RWPE1 (cell line): ENCODE measurements at regions not wholly inside any gene's neighbourhood (a gene's known extent, or its start where the extent isn't known, plus 50 kb on each side); places are given as distances from the start of the nearest gene placed in this dataset.

ENCODE experiments used
- CTCF ChIA-PET: fragments of 350-600 bp; sonication (Branson Sonifier 250); formaldehyde crosslinking; extraction: SDS; loops from one replicate; lab custom pipeline; 2021; lab: Yijun Ruan, JAX
- POLR2A ChIA-PET: fragments of 400-600 bp; formaldehyde crosslinking; extraction: SDS; loops from one replicate; lab custom pipeline; 2020; ENCODE audit warnings: antibody characterized with exemption; ENCODE audit not compliant: low non-redundant PET; lab: Yijun Ruan, JAX
- DNase-seq: peaks from one replicate; pipeline ENCODE4 v3.0.0; 2012; ENCODE audit warnings: low spot score
- H3K27ac ChIP-seq: fragments of 450-650 bp; 2 replicates; pipeline ENCODE4 v1.5.1; 2017
- TF ChIP-seq, protein P1 (sequence below): fragments of 450-650 bp; conservative IDR thresholded peaks from 2 replicates; pipeline ENCODE4 v1.5.1; 2017; ENCODE audit warnings: low read depth, mild to moderate bottlenecking

DNA sequence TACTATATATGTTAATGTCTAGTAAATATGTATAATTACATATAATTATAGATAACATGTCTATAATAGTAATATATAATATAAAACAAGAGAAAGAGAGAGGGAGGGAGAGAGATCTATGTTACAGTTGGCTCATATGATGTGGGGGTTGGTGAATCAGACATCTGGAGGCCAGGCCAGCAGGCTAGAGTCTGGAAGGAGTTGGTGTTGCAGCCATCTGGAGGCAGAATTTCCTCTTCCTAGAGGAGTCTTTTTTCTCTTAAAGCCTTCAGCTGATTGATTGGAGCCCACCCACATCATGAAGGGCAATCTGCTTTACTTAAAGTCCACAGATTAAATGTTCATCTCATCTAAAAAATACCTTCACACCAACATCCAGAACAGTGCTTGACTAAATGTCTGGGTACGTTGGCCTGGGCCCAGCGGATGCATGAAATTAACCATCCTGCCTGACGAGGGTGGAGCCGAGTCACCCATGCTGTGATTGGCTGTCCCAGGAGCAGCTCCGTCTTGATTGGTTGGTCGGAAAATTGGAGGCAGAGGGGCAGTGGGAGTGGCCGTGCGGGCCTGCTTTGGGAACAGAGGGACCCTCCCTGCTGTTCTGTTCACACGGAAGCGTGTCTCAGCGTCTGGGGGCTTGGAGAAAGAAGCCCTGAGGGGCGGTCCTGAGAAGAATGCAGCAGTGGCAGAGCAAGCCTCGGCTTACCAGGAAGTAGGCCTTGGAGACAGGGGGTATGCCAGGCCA lies 392.4 kb downstream of the QKI start:
- POLR2A ChIA-PET, result no interaction called here
- CTCF ChIA-PET, result no interaction called here
- no peak overlapping the region for H3K27ac ChIP-seq
- TF ChIP-seq, protein P1, sequence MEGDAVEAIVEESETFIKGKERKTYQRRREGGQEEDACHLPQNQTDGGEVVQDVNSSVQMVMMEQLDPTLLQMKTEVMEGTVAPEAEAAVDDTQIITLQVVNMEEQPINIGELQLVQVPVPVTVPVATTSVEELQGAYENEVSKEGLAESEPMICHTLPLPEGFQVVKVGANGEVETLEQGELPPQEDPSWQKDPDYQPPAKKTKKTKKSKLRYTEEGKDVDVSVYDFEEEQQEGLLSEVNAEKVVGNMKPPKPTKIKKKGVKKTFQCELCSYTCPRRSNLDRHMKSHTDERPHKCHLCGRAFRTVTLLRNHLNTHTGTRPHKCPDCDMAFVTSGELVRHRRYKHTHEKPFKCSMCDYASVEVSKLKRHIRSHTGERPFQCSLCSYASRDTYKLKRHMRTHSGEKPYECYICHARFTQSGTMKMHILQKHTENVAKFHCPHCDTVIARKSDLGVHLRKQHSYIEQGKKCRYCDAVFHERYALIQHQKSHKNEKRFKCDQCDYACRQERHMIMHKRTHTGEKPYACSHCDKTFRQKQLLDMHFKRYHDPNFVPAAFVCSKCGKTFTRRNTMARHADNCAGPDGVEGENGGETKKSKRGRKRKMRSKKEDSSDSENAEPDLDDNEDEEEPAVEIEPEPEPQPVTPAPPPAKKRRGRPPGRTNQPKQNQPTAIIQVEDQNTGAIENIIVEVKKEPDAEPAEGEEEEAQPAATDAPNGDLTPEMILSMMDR, result no peak
- no peak for DNase-seq

DNA sequence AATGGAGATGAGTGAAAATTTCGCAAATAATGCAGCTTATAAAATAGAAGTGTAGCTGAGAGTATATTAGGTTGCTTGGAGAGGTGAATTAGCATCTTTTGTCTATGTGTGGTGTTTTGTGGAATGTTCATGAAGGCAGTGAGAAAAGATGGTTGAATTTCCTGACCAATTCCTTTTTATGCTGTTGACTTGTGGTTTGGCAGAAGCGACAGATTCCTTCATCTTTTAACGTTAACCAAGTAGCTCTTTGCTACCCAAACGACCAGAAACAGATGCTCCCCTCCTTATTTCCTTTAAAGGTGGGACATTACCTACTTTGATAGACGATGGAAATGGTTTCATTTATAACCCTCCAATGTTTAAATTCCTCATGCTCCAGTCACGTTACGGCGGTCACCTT lies 390.5 kb downstream of the QKI start:
- DNase-seq, result no peak
- POLR2A ChIA-PET, result no interaction called here
- TF ChIP-seq, protein P1, result no peak
- no peak overlapping the region for H3K27ac ChIP-seq
- CTCF ChIA-PET, result no interaction called here

DNA sequence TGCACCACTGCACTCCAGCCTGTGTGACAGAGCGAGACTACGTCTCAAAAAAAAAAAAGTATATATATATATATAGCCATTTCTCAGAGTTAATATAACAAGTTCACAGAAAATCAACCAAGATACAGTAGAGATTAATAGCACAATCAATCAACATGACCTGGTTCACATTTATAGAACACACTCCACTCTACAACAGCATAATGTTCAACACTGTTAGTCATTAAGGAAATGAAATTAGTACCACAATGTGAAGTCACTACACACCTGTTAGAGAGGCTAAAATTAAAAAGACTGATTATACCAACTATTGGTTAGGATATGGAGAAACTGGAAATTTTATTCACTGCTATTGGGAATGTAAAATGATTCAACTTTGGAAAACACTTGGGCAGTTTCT lies 387.7 kb downstream of the QKI start:
- TF ChIP-seq, protein P1, result no peak
- ChIA-PET POLR2A (no interaction called here), CTCF (no interaction called here)
- H3K27ac ChIP-seq, result no peak overlapping the region
- DNase-seq, result no peak

DNA sequence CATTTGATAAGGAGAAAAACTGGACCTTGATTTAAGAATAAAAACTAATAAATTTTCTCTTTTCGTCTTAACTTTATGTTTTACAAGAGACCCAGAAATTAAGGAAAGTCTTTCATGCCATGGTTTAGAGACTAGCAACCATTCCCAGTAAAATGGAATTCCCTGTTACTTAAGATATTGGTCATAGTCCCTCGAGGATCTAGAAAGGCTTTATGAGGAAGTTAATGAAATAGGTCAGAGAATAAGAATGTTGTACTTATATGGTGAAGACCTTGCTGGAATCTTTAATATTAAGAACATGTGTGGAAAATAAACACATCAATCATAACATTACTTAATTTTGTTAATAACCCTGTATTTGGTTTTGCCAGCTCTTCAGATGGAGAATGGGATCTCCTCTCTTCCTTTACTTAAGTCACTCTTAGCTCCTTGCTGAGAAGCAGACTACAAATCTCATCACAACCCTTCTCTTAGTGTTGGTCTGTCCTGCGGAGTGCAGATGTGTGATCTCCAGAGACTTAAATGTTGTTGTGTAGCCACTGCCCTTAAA lies 382.9 kb downstream of the QKI start:
- ChIA-PET CTCF (no interaction called here), POLR2A (no interaction called here)
- TF ChIP-seq, protein P1, result no peak
- no peak for DNase-seq
- no peak overlapping the region for H3K27ac ChIP-seq

DNA sequence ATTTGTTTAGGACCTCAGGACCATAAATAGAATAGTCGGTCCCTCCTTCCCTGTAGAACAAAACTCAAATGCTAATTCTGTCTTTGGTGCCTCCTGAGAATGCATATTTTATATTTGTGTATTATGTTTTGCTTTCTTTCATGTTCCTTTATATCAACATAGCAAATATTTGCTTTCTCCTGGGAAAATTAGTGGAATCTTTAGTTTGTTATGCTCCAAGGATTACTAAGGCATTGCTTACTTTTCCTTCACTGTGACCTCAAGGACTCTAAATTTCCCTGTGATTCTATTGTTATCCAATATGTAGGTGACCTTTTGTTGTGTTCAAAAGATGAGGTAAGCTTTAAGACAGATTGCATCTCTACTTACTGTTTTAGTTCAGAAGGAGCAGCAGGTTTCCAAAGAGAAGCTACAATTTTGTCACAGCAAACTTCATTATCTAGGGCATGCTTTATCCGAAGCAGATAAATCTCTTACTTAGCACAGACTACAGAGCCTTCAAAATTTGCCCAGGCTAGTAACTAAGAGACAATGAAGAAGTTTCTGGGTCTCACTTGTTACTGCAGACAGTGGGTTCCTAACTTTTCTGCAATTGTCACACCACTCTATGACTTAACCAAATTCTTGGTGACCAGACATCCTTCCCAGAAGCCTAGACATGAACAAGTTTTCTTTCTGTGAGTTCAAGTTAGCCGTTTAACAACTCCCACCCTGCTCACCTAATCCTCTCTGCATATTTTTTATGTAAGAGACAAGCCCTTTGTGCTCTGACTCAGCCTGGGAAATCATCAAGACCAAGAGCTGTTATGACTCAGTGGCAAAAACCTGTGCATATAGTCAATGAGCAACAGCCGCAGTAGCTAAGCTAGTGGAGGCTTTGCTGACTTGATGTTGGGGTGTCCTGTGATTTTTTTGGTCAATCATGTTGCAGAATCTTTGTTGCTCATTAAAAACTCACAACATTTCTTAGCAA lies 378.8 kb downstream of the QKI start:
- DNase-seq, result peak; percentile 64
- TF ChIP-seq, protein P1, result no peak
- H3K27ac ChIP-seq, result no peak overlapping the region
- POLR2A ChIA-PET, result no interaction called here
- CTCF ChIA-PET, result no interaction called here

DNA sequence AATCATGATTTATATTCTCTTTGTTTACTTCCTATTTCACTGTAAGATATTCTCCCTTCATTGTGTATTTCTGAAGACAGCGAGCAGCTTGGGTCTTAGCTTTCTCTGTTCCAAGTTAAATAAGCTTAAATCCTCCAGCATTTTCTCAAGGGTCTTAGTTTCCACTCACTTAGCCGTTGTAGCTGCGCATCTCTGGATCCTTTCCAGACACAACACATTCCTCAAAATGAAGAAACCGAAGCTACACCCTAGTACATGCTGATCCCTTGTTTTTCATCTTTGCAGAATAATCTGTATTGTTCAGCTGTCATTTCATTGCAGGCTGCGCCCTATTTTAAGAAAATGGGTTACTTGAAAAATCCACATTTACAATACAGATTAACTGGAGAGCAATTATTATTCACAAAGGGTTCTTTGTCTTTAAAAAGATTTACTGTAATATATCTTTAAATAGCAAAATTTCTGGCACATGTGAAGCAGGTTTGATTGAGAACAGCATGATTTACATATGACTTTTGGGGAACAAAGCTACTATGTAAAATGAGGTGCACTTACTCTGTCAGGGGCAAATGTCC lies 375.8 kb downstream of the QKI start:
- CTCF ChIA-PET, result no interaction called here

More for the DNA sequence above, 375.8 kb downstream of the QKI start:
- DNase-seq, result no peak
- H3K27ac ChIP-seq, result no peak overlapping the region
- TF ChIP-seq, protein P1, result no peak
- POLR2A ChIA-PET, result no interaction called here
